Prostate gland (tissue), 2 donors: ENCODE measurements at regions not wholly inside any gene's neighbourhood (a gene's known extent, or its start where the extent isn't known, plus 50 kb on each side); places are given as distances from the start of the nearest gene placed in this dataset.

Experiments used
- DNase-seq: peaks from one replicate; pipeline ENCODE4 v3.0.0-alpha.2; 2019; ENCODE audit warnings: low spot score
- H3K27ac ChIP-seq, 2 donors: fragments of 200-600 bp; sonication (generic); 2 replicates each; pipeline ENCODE4 v1.5.1; 2017 to 2019
- H3K27me3 ChIP-seq: fragments of 200-600 bp; sonication (generic); replicated peaks from 2 replicates; pipeline ENCODE4 v1.5.1; 2019; ENCODE audit not compliant: insufficient read depth
- H3K36me3 ChIP-seq, 2 donors: fragments of 200-600 bp; sonication (generic); 1 replicate in 1 of 2; 2 replicates in 1 of 2; pipeline versions ENCODE4 v1.5.1 to v1.8.1; 2017 to 2019
- H3K4me1 ChIP-seq: fragments of 200-600 bp; sonication (generic); replicated peaks from 2 replicates; pipeline ENCODE4 v1.5.1; 2019
- H3K4me3 ChIP-seq, 2 donors: fragments of 200-600 bp; sonication (generic); 2 replicates each; pipeline ENCODE4 v1.5.1; 2017 to 2019
- H3K9me3 ChIP-seq: fragments of 200-600 bp; sonication (generic); 2 replicates; pipeline ENCODE4 v1.5.1; 2017
- POLR2A ChIP-seq: fragments of 450-650 bp; IDR thresholded peaks from one replicate; pipeline ENCODE4 v1.6.1; 2016; ENCODE audit warnings: antibody characterized with exemption, mild to moderate bottlenecking
- POLR2AphosphoS5 ChIP-seq: sonication (generic); formaldehyde crosslinking; IDR thresholded peaks from one replicate; pipeline ENCODE4 v1.6.1; 2017; ENCODE audit warnings: antibody characterized with exemption
- WGBS: methylation state at CpG from one replicate; pipeline ENCODE4 v1.1.5; 2018; 5-methylcytosine and 5-hydroxymethylcytosine counted together
- intact Hi-C: fragments of 100-400 bp; cut with DNase I; formaldehyde crosslinking; loops from one replicate; pipeline ENCODE4 v1.14.2; 2022
- TF ChIP-seq, protein P1 (sequence below), 4 experiments: fragments of 200-600 bp in 2 of 4; fragments of 450-650 bp in 2 of 4; sonication (generic) in 2 of 4; IDR thresholded peaks; 1 replicate in 3 of 4; 2 replicates in 1 of 4; pipeline ENCODE4 v1.5.1; 2016 to 2019; ENCODE audit warnings: antibody characterized with exemption in 4 of 4, mild to moderate bottlenecking in 2 of 4, moderate library complexity in 2 of 4

DNA sequence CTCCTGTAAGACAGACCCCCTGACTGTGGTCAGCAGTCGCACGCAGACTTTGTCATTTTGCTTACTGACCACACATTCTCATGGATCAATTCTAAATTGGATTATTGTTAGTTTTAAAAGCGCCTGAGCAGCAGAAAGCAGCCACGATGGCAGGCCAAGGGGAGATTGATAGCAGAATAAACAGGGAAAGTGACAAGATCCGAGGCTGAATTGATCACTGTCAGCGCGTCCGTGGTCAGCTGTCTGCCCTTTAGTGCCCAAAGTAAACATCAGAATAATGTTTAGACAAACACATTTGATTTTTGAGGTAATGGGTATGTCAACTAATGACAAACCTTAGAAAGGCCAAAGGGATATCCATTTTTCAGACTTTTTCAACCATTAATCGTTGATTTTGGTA is 426.8 kb downstream of the SETD4 start:
- no peaks in the 10 kb centered on the region for H3K9me3 ChIP-seq
- DNase-seq: no peak
- no peak overlapping the region for H3K27ac ChIP-seq
- intact Hi-C loops: no loop called here
- H3K36me3 ChIP-seq: no peaks in the 10 kb centered on the region
- WGBS: 94% methylated on average over 9 of the region's 9 CpGs
- H3K4me3 ChIP-seq: no peak overlapping the region
- H3K4me1 ChIP-seq: no peaks in the 10 kb centered on the region
- TF ChIP-seq, protein P1, sequence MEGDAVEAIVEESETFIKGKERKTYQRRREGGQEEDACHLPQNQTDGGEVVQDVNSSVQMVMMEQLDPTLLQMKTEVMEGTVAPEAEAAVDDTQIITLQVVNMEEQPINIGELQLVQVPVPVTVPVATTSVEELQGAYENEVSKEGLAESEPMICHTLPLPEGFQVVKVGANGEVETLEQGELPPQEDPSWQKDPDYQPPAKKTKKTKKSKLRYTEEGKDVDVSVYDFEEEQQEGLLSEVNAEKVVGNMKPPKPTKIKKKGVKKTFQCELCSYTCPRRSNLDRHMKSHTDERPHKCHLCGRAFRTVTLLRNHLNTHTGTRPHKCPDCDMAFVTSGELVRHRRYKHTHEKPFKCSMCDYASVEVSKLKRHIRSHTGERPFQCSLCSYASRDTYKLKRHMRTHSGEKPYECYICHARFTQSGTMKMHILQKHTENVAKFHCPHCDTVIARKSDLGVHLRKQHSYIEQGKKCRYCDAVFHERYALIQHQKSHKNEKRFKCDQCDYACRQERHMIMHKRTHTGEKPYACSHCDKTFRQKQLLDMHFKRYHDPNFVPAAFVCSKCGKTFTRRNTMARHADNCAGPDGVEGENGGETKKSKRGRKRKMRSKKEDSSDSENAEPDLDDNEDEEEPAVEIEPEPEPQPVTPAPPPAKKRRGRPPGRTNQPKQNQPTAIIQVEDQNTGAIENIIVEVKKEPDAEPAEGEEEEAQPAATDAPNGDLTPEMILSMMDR (IDR thresholded peaks at IDR 0.05): no peak
- TF ChIP-seq POLR2AphosphoS5 (no peak), POLR2A (no peak)
- no peaks in the 10 kb centered on the region for H3K27me3 ChIP-seq

DNA sequence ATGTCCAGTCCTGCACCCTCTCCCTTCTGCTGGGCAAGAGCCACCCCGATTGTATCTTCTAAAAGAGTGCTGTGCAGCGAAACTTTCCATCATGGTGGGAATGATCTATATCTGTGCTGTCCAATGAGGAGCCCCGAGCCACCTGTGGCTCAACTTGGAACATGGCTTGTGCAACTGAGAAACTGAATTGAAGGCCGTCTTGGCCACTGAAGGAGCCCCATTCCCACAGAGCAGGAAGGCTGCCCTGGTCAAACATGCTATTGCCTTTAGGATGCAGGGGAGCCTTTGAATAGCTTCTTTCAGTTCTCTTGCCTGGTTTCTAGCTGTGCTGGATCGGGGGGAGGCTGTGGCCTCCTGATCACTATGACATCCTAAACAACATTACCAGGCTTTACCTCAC is 427.6 kb downstream of the SETD4 start:
- H3K9me3 ChIP-seq: no peaks in the 10 kb centered on the region
- intact Hi-C loops: no loop called here
- H3K36me3 ChIP-seq: no peaks in the 10 kb centered on the region
- no peak overlapping the region for H3K4me3 ChIP-seq
- WGBS: 97% methylated on average over 5 of the region's 5 CpGs
- TF ChIP-seq POLR2AphosphoS5: no peak
- TF ChIP-seq, protein P1 (IDR thresholded peaks at IDR 0.05): no peak
- no peak for TF ChIP-seq POLR2A
- no peak for DNase-seq
- no peaks in the 10 kb centered on the region for H3K27me3 ChIP-seq
- H3K27ac ChIP-seq: no peak overlapping the region
- H3K4me1 ChIP-seq: no peaks in the 10 kb centered on the region

DNA sequence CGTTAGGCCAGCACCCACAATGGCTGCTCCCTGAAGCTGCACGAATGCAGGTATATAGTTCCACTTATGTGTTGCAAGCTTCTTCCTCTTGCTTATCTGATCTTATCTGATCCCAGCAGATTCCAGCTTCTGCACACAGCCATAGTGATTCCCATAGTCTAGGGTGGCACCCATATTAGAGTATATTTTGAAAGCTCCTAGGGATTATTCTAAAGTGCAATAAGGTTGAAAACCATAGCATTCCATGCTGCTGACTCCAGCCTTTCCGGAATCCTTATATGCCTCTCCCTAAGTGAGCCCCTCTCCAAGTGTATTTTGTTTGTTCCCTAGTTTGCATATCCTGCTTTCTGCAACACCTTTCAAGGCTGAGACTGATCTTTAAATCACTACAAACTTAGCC is 432.0 kb downstream of the SETD4 start:
- intact Hi-C loops: no loop called here
- DNase-seq: no peak
- no peaks in the 10 kb centered on the region for H3K36me3 ChIP-seq
- H3K9me3 ChIP-seq: no peaks in the 10 kb centered on the region
- no peak overlapping the region for H3K4me3 ChIP-seq
- WGBS: 72% methylated on average over 3 of the region's 3 CpGs
- TF ChIP-seq POLR2A: no peak
- TF ChIP-seq, protein P1 (IDR thresholded peaks at IDR 0.05): no peak
- no peak for TF ChIP-seq POLR2AphosphoS5
- H3K4me1 ChIP-seq: no peaks in the 10 kb centered on the region
- no peak overlapping the region for H3K27ac ChIP-seq
- H3K27me3 ChIP-seq: no peaks in the 10 kb centered on the region

DNA sequence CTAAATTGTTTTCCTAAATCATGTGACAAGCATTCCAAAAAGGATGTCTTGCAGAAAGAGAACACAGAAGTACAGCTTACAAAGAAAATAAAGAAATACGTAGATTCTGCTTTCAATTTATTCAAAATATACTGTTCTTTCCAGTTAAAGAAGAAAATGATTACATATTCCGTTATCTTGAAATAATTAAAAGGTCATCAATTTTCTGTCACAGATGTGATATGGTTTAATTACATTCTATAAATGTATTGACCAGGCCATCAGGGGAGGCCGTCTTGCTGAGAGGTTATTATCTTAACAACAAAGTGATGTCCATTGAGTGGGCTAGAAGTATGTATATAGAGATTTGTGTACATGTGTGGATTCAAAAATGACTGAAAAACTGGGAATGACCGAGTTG is 432.9 kb downstream of the SETD4 start:
- Histone ChIP-seq H3K9me3 (no peaks in the 10 kb centered on the region), H3K4me3 (no peak overlapping the region), H3K27me3 (no peaks in the 10 kb centered on the region), H3K36me3 (no peaks in the 10 kb centered on the region), H3K4me1 (no peaks in the 10 kb centered on the region), H3K27ac (no peak overlapping the region)
- WGBS: 95% methylated on average over 4 of the region's 4 CpGs
- intact Hi-C loops: no loop called here
- TF ChIP-seq, protein P1 (IDR thresholded peaks at IDR 0.05): no peak
- TF ChIP-seq POLR2A (no peak), POLR2AphosphoS5 (no peak)
- DNase-seq: no peak

DNA sequence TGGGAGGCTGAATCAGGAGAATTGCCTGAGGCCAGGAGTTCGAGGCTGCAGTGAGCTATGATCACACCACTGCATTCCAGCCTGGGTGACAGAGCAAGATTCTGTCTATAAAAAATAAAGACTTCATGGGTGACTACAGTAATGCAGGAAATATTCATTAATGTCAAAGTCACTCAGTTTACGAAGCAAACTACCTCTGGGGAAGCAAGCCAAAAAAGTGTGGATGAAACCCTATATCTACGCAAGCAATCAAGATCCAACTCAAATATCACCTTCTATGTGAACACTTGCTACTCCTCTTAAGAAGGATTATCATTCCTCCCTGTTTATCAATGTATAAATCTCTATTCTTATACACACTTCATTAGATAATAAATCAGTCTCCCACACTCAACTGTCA is 434.8 kb downstream of the SETD4 start:
- TF ChIP-seq POLR2AphosphoS5 (no peak), POLR2A (no peak)
- TF ChIP-seq, protein P1 (IDR thresholded peaks at IDR 0.05): no peak
- 39% methylated on average over 3 of the region's 3 CpGs for WGBS
- Histone ChIP-seq H3K27me3 (no peaks in the 10 kb centered on the region), H3K4me1 (no peaks in the 10 kb centered on the region), H3K9me3 (no peaks in the 10 kb centered on the region), H3K36me3 (no peaks in the 10 kb centered on the region), H3K4me3 (no peak overlapping the region), H3K27ac (no peak overlapping the region)
- intact Hi-C loops: no loop called here
- DNase-seq: no peak
